Fibroblast of mammary gland (primary cell): ENCODE measurements at regions not wholly inside any gene's neighbourhood (a gene's known extent, or its start where the extent isn't known, plus 50 kb on each side); places are given as distances from the start of the nearest gene placed in this dataset.

Source experiments
- DNase-seq: peaks from one replicate; pipeline ENCODE4 v3.0.0-alpha.2; 2010; ENCODE audit warnings: low read depth
- H3K4me3 ChIP-seq: 2 replicates; pipeline ENCODE4 v1.5.1; 2011; ENCODE audit warnings: low read depth, mild to moderate bottlenecking, low read length, moderate library complexity; ENCODE audit not compliant: control insufficient read depth
- CTCF ChIP-seq: conservative IDR thresholded peaks from 2 replicates; pipeline ENCODE4 v1.5.1; 2011; ENCODE audit warnings: low read depth, low read length, inconsistent platforms; ENCODE audit not compliant: control insufficient read depth, insufficient read depth

- peak; percentile 46 for DNase-seq
- no peak overlapping the region for H3K4me3 ChIP-seq
- TF ChIP-seq CTCF, result no peak
Measured at GRCh38 chr5:110115503-110115902, 425.8 kb downstream of the MAN2A1 start.

- no peak overlapping the region for H3K4me3 ChIP-seq
- TF ChIP-seq CTCF, result no peak
- no peak for DNase-seq
Measured at GRCh38 chr5:110116539-110116938, 426.8 kb downstream of the MAN2A1 start.

GRCh38 chr5:110134963-110135935 is 445.5 kb downstream of the MAN2A1 start:
- H3K4me3 ChIP-seq, result no peak overlapping the region
- no peak for TF ChIP-seq CTCF
- DNase-seq, result no peak

- H3K4me3 ChIP-seq, result no peak overlapping the region
- DNase-seq, result peak; percentile 84
- TF ChIP-seq CTCF, result no peak
Measured at GRCh38 chr5:110150199-110150598, 460.5 kb downstream of the MAN2A1 start.

- TF ChIP-seq CTCF, result no peak
- peak; percentile 81 for DNase-seq
- H3K4me3 ChIP-seq, result no peak overlapping the region
Measured at GRCh38 chr5:110159202-110159601, 469.5 kb downstream of the MAN2A1 start.

GRCh38 chr5:110161162-110161561 is 471.4 kb downstream of the MAN2A1 start:
- peak; percentile 11 for DNase-seq
- no peak overlapping the region for H3K4me3 ChIP-seq
- no peak for TF ChIP-seq CTCF
